Neural crest cell (in vitro differentiated cells): ENCODE measurements at regions not wholly inside any gene's neighbourhood (a gene's known extent, or its start where the extent isn't known, plus 50 kb on each side); places are given as distances from the start of the nearest gene placed in this dataset.

Experiments
- DNase-seq: peaks from one replicate; pipeline ENCODE4 v3.0.0; 2021; ENCODE audit warnings: low read depth, mixed read lengths, low spot score
- H3K27ac Mint-ChIP-seq: one replicate; pipeline ENCODE4 v1.8.0; 2021; ENCODE audit warnings: mild to moderate bottlenecking, mixed read lengths; ENCODE audit not compliant: unreplicated experiment
- H3K27me3 Mint-ChIP-seq: 2 replicates; pipeline ENCODE4 v1.8.0; 2021; ENCODE audit warnings: low read depth, mild to moderate bottlenecking, mixed read lengths
- H3K36me3 Mint-ChIP-seq: 2 replicates; pipeline ENCODE4 v1.8.0; 2021; ENCODE audit warnings: low read depth, mild to moderate bottlenecking, mixed read lengths
- H3K4me1 Mint-ChIP-seq: 2 replicates; pipeline ENCODE4 v1.8.0; 2021; ENCODE audit warnings: mixed read lengths
- H3K4me3 Mint-ChIP-seq: one replicate; pipeline ENCODE4 v1.8.0; 2021; ENCODE audit warnings: mild to moderate bottlenecking, mixed read lengths
- H3K9me3 Mint-ChIP-seq: 2 replicates; pipeline ENCODE4 v1.8.0; 2021; ENCODE audit warnings: mixed read lengths
- TF ChIP-seq, protein P1 (sequence below): fragments of 200-600 bp; sonication (generic); conservative IDR thresholded peaks from 2 replicates; pipeline ENCODE4 v1.5.0; 2021; ENCODE audit warnings: antibody characterized with exemption, mild to moderate bottlenecking

DNA sequence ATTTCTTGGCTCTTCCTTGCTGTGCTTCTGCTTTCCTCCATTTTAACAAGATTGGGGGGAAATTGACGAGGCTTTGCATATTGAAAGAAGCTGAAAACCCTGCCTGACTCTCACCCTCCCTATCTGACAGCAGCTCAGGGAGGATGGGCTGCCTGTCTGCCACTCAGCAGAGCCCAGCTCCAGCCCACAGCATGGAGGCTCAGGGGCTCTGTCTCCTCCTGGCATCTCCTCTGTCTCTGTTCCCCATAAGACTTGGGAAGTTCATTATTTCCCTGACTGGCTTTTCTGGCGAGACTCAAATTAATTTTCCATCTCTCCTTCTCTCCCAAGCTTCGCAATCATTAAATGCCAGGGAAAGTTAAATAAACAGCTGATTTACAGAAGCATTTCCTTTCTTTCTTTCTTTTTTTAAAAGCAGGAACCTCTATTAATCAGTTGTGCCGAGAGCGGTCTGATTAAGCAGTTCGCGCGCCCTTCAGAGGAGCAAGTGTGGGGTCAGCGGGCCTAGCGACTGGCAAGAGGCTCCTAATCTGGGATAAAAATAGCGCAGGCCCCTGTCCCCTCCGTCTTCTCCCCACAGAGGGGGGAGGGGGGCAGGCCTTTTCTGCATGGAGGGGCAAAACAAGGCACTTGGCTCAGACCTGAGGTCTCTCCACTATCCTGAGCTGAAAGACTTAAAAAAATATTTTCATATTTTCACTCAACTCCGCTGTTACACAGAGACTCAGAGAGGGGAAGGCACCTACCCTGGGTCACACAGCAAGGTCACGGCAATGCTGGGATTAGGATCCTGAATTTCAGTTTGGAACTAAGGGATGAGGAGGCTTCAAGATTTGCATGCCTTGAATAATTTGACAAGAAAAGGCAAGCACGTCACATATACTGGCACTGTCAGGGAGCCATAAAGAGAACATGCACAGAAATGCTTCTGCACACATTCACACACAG is 170.4 kb downstream of the ACTL8 start:
- H3K9me3 Mint-ChIP-seq: no peaks in the 10 kb centered on the region
- no peak for DNase-seq
- no peaks in the 10 kb centered on the region for H3K36me3 Mint-ChIP-seq
- no peak overlapping the region for H3K27ac Mint-ChIP-seq
- TF ChIP-seq, protein P1, sequence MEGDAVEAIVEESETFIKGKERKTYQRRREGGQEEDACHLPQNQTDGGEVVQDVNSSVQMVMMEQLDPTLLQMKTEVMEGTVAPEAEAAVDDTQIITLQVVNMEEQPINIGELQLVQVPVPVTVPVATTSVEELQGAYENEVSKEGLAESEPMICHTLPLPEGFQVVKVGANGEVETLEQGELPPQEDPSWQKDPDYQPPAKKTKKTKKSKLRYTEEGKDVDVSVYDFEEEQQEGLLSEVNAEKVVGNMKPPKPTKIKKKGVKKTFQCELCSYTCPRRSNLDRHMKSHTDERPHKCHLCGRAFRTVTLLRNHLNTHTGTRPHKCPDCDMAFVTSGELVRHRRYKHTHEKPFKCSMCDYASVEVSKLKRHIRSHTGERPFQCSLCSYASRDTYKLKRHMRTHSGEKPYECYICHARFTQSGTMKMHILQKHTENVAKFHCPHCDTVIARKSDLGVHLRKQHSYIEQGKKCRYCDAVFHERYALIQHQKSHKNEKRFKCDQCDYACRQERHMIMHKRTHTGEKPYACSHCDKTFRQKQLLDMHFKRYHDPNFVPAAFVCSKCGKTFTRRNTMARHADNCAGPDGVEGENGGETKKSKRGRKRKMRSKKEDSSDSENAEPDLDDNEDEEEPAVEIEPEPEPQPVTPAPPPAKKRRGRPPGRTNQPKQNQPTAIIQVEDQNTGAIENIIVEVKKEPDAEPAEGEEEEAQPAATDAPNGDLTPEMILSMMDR: no peak
- H3K4me1 Mint-ChIP-seq: no peaks in the 10 kb centered on the region
- H3K27me3 Mint-ChIP-seq: peaks cover 67% of the 10 kb centered on the region
- H3K4me3 Mint-ChIP-seq: no peak overlapping the region

DNA sequence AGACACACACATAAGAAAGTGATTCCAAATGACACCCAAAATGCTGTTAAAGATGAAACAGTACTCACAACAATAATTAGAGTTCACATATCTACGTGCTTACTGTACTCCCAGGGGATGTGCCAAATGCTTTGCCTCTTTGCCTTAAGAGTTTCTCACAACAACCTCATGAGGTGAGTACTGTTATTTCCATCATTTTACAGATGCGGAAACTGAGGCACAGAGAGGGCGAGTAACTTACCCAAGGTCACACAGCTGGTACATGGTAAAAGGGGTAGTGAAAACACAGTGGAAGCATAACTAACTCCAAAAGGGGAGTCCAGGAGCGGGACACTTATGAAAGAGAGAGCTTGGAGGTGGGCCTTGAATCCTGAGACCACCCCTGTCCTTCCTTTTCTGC is 171.8 kb downstream of the ACTL8 start:
- Mint-ChIP-seq H3K9me3 (no peaks in the 10 kb centered on the region), H3K4me1 (no peaks in the 10 kb centered on the region), H3K27ac (no peak overlapping the region), H3K27me3 (peaks cover 65% of the 10 kb centered on the region), H3K4me3 (no peak overlapping the region), H3K36me3 (no peaks in the 10 kb centered on the region)
- DNase-seq: no peak
- TF ChIP-seq, protein P1: no peak

DNA sequence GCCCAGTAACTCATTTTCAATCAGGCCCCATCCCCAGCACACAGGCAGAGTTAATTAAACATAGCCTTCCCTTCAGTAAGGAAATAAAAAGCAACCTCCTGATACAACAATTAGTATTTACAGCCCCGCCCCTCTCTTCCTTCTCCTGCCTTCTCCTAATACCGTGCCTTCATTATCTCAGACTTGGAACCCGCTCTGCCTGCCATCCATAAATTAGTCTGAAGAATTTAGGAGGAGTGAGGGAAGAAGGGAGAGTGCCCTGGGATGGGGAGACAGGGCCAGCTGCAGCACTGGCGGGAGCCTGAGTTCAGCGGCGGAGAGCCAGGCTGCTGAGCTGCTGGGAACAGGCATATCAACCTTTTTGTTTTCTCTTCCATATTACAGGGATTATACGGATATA is 172.8 kb downstream of the ACTL8 start:
- no peak overlapping the region for H3K4me3 Mint-ChIP-seq
- DNase-seq: no peak
- no peaks in the 10 kb centered on the region for H3K4me1 Mint-ChIP-seq
- TF ChIP-seq, protein P1: no peak
- peaks cover 59% of the 10 kb centered on the region for H3K27me3 Mint-ChIP-seq
- H3K27ac Mint-ChIP-seq: no peak overlapping the region
- H3K36me3 Mint-ChIP-seq: no peaks in the 10 kb centered on the region
- H3K9me3 Mint-ChIP-seq: no peaks in the 10 kb centered on the region

DNA sequence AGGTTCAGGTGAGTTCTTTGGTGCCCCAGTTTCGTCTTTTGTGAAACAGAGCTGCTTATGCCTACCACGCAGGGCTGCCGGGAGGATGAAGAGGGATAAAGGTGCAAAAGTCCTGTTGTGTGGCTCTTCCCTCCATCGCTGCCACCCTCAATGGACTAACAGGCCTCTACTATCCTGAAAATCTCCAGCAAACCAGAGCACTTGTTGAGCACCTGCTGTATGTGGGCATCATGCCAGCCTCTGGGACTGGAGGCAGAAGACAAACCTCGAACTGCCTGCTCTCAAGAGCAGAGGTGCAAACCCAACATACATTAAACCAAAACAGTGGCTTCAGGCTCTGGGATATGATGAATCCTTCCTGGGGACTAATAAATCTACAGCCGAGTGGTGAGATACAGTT is 174.1 kb downstream of the ACTL8 start:
- TF ChIP-seq, protein P1: no peak
- DNase-seq: no peak
- Mint-ChIP-seq H3K27me3 (peaks cover 55% of the 10 kb centered on the region), H3K27ac (no peak overlapping the region), H3K4me1 (no peaks in the 10 kb centered on the region), H3K9me3 (no peaks in the 10 kb centered on the region), H3K36me3 (no peaks in the 10 kb centered on the region), H3K4me3 (no peak overlapping the region)

DNA sequence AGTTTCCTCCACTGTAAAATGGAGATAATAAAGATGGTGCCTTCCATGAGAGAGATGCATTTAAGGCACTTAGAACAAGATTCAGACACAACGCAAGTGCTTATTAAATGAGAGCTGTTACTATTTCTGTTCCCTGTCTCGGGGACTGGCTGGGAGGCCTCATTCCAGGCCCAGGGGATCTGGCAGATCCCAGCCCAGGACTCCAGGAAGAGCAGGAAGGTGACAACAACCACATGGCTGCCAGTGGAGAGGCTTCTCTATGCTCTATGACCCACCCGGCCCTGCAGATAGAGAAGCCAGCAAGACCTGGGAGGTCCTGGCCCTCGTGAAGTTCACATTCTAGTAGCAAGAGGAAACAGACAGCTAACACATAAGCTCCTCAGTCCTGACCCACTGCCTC is 175.5 kb downstream of the ACTL8 start:
- H3K9me3 Mint-ChIP-seq: no peaks in the 10 kb centered on the region
- no peak for DNase-seq
- H3K27me3 Mint-ChIP-seq: peaks cover 57% of the 10 kb centered on the region
- H3K4me1 Mint-ChIP-seq: no peaks in the 10 kb centered on the region
- H3K27ac Mint-ChIP-seq: no peak overlapping the region
- H3K4me3 Mint-ChIP-seq: no peak overlapping the region
- no peaks in the 10 kb centered on the region for H3K36me3 Mint-ChIP-seq
- TF ChIP-seq, protein P1: no peak
